Activated naive CD8-positive, alpha-beta T cell treated with anti-CD3 and anti-CD28 coated beads, Interleukin-2, amount 50 U/mL, for 24 hours (primary cell): ENCODE measurements at regions not wholly inside any gene's neighbourhood (a gene's known extent, or its start where the extent isn't known, plus 50 kb on each side); places are given as distances from the start of the nearest gene placed in this dataset.

Source experiments
- ATAC-seq: fragments of 150-1000 bp; cut with Tn5 transposase; one replicate; pipeline ENCODE4 v1.10.0; 2021
- DNase-seq: peaks from one replicate; pipeline ENCODE4 v3.0.0; 2021
- H3K27ac Mint-ChIP-seq: one replicate; pipeline ENCODE4 v1.8.0; 2021; ENCODE audit warnings: mild to moderate bottlenecking, mixed read lengths
- H3K27me3 Mint-ChIP-seq: one replicate; pipeline ENCODE4 v1.8.0; 2021; ENCODE audit warnings: mixed read lengths
- H3K36me3 Mint-ChIP-seq: one replicate; pipeline ENCODE4 v1.8.0; 2021; ENCODE audit warnings: low read depth, mixed read lengths
- H3K4me1 Mint-ChIP-seq: one replicate; pipeline ENCODE4 v1.8.0; 2021; ENCODE audit warnings: mixed read lengths
- H3K4me3 Mint-ChIP-seq: one replicate; pipeline ENCODE4 v1.8.0; 2021; ENCODE audit warnings: mild to moderate bottlenecking, moderate library complexity, mixed read lengths
- H3K9me3 Mint-ChIP-seq: one replicate; pipeline ENCODE4 v1.8.0; 2021; ENCODE audit warnings: mixed read lengths

GRCh38 chr11:32184723-32185376 is 94.0 kb downstream of the RCN1 start:
- ATAC-seq: no peak
- Mint-ChIP-seq H3K27me3 (peaks cover 5% of the 10 kb centered on the region), H3K4me1 (no peaks in the 10 kb centered on the region), H3K4me3 (no peak overlapping the region), H3K36me3 (no peaks in the 10 kb centered on the region), H3K27ac (no peak overlapping the region), H3K9me3 (no peaks in the 10 kb centered on the region)
- no peak for DNase-seq

DNA sequence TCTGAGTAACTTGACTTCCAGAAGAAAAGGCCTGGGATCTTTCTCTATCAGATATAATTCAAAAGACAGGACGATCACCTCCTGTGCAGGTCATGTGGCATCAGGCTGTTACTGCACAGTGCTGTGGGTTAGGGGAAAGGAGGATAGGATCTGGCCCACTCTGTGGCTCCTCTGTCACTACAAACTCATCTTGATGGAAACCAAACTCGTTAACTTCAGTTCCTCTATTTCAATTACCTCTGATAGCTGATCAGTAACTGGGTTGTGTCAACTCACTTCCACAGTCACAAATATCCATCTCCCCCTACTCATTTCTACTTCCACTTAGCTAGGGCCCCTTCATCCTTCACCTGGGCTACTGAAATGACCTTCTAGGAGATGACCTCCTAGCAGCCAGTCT is 95.2 kb downstream of the RCN1 start:
- H3K27me3 Mint-ChIP-seq: peaks cover 5% of the 10 kb centered on the region
- no peaks in the 10 kb centered on the region for H3K36me3 Mint-ChIP-seq
- H3K9me3 Mint-ChIP-seq: no peaks in the 10 kb centered on the region
- H3K27ac Mint-ChIP-seq: no peak overlapping the region
- no peaks in the 10 kb centered on the region for H3K4me1 Mint-ChIP-seq
- H3K4me3 Mint-ChIP-seq: no peak overlapping the region
- DNase-seq (no peak), ATAC-seq (no peak)

- ATAC-seq (no peak), DNase-seq (no peak)
- peaks cover 2% of the 10 kb centered on the region for H3K27me3 Mint-ChIP-seq
- H3K4me1 Mint-ChIP-seq: no peaks in the 10 kb centered on the region
- no peaks in the 10 kb centered on the region for H3K9me3 Mint-ChIP-seq
- no peak overlapping the region for H3K4me3 Mint-ChIP-seq
- no peaks in the 10 kb centered on the region for H3K36me3 Mint-ChIP-seq
- no peak overlapping the region for H3K27ac Mint-ChIP-seq
Measured at GRCh38 chr11:32187111-32187510, 96.2 kb downstream of the RCN1 start.

DNA sequence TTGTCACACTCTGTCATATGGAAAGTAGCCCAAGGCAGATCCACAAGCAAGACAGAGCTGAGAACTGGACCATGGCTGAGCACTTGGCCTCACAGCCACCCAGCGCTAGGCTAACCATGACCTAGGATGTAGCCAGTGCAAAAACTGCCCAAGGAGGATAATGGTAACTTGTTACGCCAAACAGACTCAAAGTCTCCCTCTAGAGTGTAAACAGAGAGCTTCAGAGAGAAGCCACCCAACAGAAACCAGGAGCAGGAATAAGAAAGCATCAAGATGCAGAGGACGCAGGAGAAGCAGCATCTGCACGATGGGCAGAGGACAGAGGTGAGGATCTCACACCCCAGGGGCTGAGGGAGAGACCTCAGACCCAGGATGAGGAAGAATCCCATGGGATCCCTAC is 97.9 kb downstream of the RCN1 start:
- no peak for DNase-seq
- Mint-ChIP-seq H3K27me3 (peaks cover 2% of the 10 kb centered on the region), H3K4me1 (no peaks in the 10 kb centered on the region), H3K36me3 (no peaks in the 10 kb centered on the region), H3K9me3 (no peaks in the 10 kb centered on the region), H3K4me3 (no peak overlapping the region), H3K27ac (no peak overlapping the region)
- no peak for ATAC-seq

- no peaks in the 10 kb centered on the region for H3K36me3 Mint-ChIP-seq
- H3K27ac Mint-ChIP-seq: no peak overlapping the region
- H3K9me3 Mint-ChIP-seq: no peaks in the 10 kb centered on the region
- no peaks in the 10 kb centered on the region for H3K4me1 Mint-ChIP-seq
- peaks cover 6% of the 10 kb centered on the region for H3K27me3 Mint-ChIP-seq
- ATAC-seq (no peak), DNase-seq (no peak)
- no peak overlapping the region for H3K4me3 Mint-ChIP-seq
Measured at GRCh38 chr11:32196137-32196536, 105.3 kb downstream of the RCN1 start.

- no peak for ATAC-seq
- Mint-ChIP-seq H3K36me3 (no peaks in the 10 kb centered on the region), H3K27me3 (peaks cover 6% of the 10 kb centered on the region)
Measured at GRCh38 chr11:32198053-32198452, 107.2 kb downstream of the RCN1 start.

DNA sequence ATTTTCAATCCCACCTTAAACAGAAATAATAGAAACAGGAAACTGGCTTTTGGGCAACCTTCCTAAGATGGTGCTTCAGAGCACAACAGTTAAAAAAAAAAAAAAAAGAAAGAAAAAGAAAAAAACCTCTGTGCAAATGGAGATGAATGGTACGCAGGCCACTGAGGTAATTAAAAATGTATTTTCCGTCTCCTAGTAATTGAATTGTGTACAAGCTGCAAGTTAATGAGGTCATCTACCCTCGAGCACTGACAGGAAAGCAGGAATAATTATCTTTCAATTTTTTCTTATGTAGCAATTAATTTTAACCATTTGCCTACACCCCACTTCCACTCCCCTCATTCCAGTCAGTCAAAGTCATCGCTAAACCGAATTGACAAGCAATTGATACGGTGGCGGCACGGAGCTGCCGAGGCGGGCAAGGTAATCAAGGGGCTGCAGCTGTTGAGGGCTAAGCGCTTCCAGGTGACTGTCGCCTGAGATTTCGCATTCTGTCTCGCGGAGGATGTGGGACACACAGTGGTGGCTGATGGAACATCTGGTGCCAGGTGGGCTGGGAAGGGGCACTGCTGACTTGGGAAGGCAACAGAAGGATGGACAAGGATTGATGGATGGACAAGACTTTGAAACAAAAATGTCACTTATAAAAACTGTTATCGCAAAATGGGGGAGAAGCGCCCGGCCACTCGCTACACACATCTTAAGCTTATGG is 109.4 kb downstream of the RCN1 start:
- Mint-ChIP-seq H3K9me3 (no peaks in the 10 kb centered on the region), H3K27ac (no peak overlapping the region), H3K4me3 (no peak overlapping the region), H3K4me1 (no peaks in the 10 kb centered on the region), H3K27me3 (peaks cover 5% of the 10 kb centered on the region), H3K36me3 (no peaks in the 10 kb centered on the region)
- no peak for ATAC-seq
- DNase-seq: no peak

More at GRCh38 chr11:32198053-32198452, 107.2 kb downstream of the RCN1 start:
- no peak for DNase-seq
- no peak overlapping the region for H3K27ac Mint-ChIP-seq
- H3K4me1 Mint-ChIP-seq: no peaks in the 10 kb centered on the region
- H3K4me3 Mint-ChIP-seq: no peak overlapping the region
- H3K9me3 Mint-ChIP-seq: no peaks in the 10 kb centered on the region

- Mint-ChIP-seq H3K36me3 (no peaks in the 10 kb centered on the region), H3K4me3 (no peak overlapping the region), H3K27ac (no peak overlapping the region), H3K27me3 (peaks cover 5% of the 10 kb centered on the region), H3K9me3 (no peaks in the 10 kb centered on the region), H3K4me1 (no peaks in the 10 kb centered on the region)
- ATAC-seq: no peak
- DNase-seq: no peak
Measured at GRCh38 chr11:32204751-32205150, 113.9 kb downstream of the RCN1 start.

GRCh38 chr11:32210556-32210955 is 119.7 kb downstream of the RCN1 start:
- peaks cover 20% of the 10 kb centered on the region for H3K27me3 Mint-ChIP-seq
- H3K36me3 Mint-ChIP-seq: no peaks in the 10 kb centered on the region
- H3K27ac Mint-ChIP-seq: no peak overlapping the region
- peaks cover 4% of the 10 kb centered on the region for H3K4me1 Mint-ChIP-seq
- ATAC-seq (no peak), DNase-seq (no peak)
- no peak overlapping the region for H3K4me3 Mint-ChIP-seq
- no peaks in the 10 kb centered on the region for H3K9me3 Mint-ChIP-seq

GRCh38 chr11:32213223-32213622 is 122.3 kb downstream of the RCN1 start:
- peak; percentile 98 for ATAC-seq
- no peak overlapping the region for H3K27ac Mint-ChIP-seq
- H3K4me3 Mint-ChIP-seq: no peak overlapping the region
- no peaks in the 10 kb centered on the region for H3K36me3 Mint-ChIP-seq
- peak; percentile 6 for DNase-seq
- no peaks in the 10 kb centered on the region for H3K9me3 Mint-ChIP-seq
- H3K4me1 Mint-ChIP-seq: peaks cover 4% of the 10 kb centered on the region
- H3K27me3 Mint-ChIP-seq: peaks cover 17% of the 10 kb centered on the region

DNA sequence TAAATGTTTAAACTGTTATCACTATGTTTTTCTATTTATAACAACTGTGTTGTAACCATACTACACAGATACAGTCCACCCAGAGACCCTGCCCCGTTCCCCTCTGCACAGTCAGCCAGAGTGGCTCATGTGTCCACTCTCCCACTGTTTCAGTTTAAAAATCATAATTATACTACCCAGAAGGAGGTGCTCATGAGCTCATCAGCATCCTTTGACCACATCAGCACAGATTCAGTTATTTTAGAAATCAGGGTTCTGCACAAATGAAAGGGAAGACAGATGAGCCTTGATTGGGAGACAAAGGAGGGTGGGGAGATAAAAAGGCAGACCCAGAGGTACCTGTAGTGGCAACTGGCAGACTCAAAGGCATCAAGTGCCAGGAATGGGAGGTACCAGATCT is 124.3 kb downstream of the RCN1 start:
- H3K4me3 Mint-ChIP-seq: no peak overlapping the region
- DNase-seq (no peak), ATAC-seq (no peak)
- no peaks in the 10 kb centered on the region for H3K9me3 Mint-ChIP-seq
- no peaks in the 10 kb centered on the region for H3K36me3 Mint-ChIP-seq
- peaks cover 4% of the 10 kb centered on the region for H3K4me1 Mint-ChIP-seq
- peaks cover 12% of the 10 kb centered on the region for H3K27me3 Mint-ChIP-seq
- H3K27ac Mint-ChIP-seq: no peak overlapping the region

DNA sequence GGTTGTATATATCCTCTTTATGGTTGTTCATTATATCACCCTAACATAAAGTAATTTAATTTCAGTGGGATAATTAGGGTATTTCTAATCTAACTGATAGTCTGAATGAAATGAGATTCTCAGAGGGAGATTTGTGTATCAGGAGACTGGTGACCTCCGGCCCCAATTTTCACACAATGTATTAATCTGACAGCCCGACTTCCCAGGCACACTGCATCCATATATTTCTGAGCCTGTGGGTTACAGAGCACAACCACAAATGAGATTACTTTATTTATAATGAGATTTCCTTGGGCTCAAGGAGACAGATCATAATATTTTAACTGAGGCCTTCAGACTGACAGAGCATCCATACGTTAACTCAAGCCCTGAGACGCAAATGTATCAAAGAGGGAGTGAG is 125.9 kb downstream of the RCN1 start:
- Mint-ChIP-seq H3K4me3 (no peak overlapping the region), H3K4me1 (peaks cover 4% of the 10 kb centered on the region), H3K36me3 (no peaks in the 10 kb centered on the region), H3K9me3 (no peaks in the 10 kb centered on the region), H3K27ac (no peak overlapping the region), H3K27me3 (peaks cover 5% of the 10 kb centered on the region)
- DNase-seq (no peak), ATAC-seq (no peak)

- Mint-ChIP-seq H3K27me3 (no peaks in the 10 kb centered on the region), H3K27ac (no peak overlapping the region), H3K4me1 (no peaks in the 10 kb centered on the region), H3K9me3 (no peaks in the 10 kb centered on the region), H3K36me3 (no peaks in the 10 kb centered on the region), H3K4me3 (no peak overlapping the region)
- DNase-seq (no peak), ATAC-seq (no peak)
Measured at GRCh38 chr11:32219320-32219719, 128.4 kb downstream of the RCN1 start.

- ATAC-seq (no peak), DNase-seq (no peak)
- H3K36me3 Mint-ChIP-seq: no peaks in the 10 kb centered on the region
- H3K9me3 Mint-ChIP-seq: no peaks in the 10 kb centered on the region
- H3K27me3 Mint-ChIP-seq: no peaks in the 10 kb centered on the region
- H3K4me1 Mint-ChIP-seq: no peaks in the 10 kb centered on the region
- H3K4me3 Mint-ChIP-seq: no peak overlapping the region
- no peak overlapping the region for H3K27ac Mint-ChIP-seq
Measured at GRCh38 chr11:32221476-32222032, 130.7 kb downstream of the RCN1 start.

DNA sequence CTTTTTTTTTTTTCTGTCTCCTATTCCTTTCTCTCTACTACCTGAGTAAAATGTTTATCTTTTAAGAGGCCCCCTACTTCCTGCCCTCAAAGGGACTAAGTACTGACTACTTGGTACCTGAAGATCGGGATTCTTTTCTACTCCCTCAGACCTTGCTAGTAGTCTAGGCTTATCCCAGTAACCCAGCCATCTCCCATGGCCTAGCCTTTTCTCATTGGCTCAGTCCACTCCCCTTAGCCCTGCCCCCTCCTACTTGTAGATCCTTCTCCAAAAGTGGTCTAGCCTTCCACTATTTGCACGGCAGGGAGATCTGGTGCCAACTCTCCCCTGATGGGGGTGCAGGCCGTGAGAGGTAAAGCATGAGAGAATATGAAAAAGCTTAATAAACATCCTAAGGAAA is 133.7 kb downstream of the RCN1 start:
- Mint-ChIP-seq H3K36me3 (no peaks in the 10 kb centered on the region), H3K27ac (no peak overlapping the region), H3K4me1 (no peaks in the 10 kb centered on the region)

More for the DNA sequence above, 133.7 kb downstream of the RCN1 start:
- H3K4me3 Mint-ChIP-seq: no peak overlapping the region
- ATAC-seq (no peak), DNase-seq (no peak)
- H3K9me3 Mint-ChIP-seq: no peaks in the 10 kb centered on the region
- H3K27me3 Mint-ChIP-seq: peaks cover 3% of the 10 kb centered on the region
